WTC11 (cell line): ENCODE measurements at regions not wholly inside any gene's neighbourhood (a gene's known extent, or its start where the extent isn't known, plus 50 kb on each side); places are given as distances from the start of the nearest gene placed in this dataset.

Experiments used
- EMX1 ChIP-seq: fragments of 250-450 bp; sonication (Bioruptor Pico); IDR thresholded peaks from 2 replicates; pipeline ENCODE4 v1.8.0; 2021; ENCODE audit warnings: mild to moderate bottlenecking
- FOXP1 ChIP-seq: sonication (generic); formaldehyde crosslinking; IDR thresholded peaks from 2 replicates; pipeline ENCODE4 v1.8.0; 2022; ENCODE audit warnings: missing genetic modification reagents, mild to moderate bottlenecking, moderate library complexity, borderline replicate concordance
- JUN ChIP-seq: sonication (generic); formaldehyde crosslinking; IDR thresholded peaks from 2 replicates; pipeline ENCODE4 v1.8.0; 2023; ENCODE audit warnings: mild to moderate bottlenecking, missing genetic modification reagents
- NR2C2 ChIP-seq: sonication (generic); formaldehyde crosslinking; IDR thresholded peaks from 2 replicates; pipeline ENCODE4 v1.8.0; 2022; ENCODE audit warnings: mild to moderate bottlenecking, missing genetic modification reagents
- TEAD4 ChIP-seq: sonication (generic); formaldehyde crosslinking; IDR thresholded peaks from 2 replicates; pipeline ENCODE4 v1.8.0; 2022; ENCODE audit warnings: mild to moderate bottlenecking, missing genetic modification reagents
- ZNF263 ChIP-seq: sonication (generic); formaldehyde crosslinking; IDR thresholded peaks from 2 replicates; pipeline ENCODE4 v1.8.1; 2022; ENCODE audit warnings: low read depth, mild to moderate bottlenecking, moderate library complexity, missing genetic modification reagents
- ZNF396 ChIP-seq: fragments of 250-450 bp; sonication (Bioruptor Pico); IDR thresholded peaks from 2 replicates; pipeline ENCODE4 v1.8.0; 2021; ENCODE audit warnings: mild to moderate bottlenecking, moderate library complexity, borderline replicate concordance
- TF ChIP-seq, protein P1 (sequence below): fragments of 200-600 bp; IDR thresholded peaks from 2 replicates; pipeline ENCODE4 v1.8.0; 2022; ENCODE audit warnings: antibody characterized with exemption
- TF ChIP-seq, protein P2 (sequence below): sonication (generic); formaldehyde crosslinking; IDR thresholded peaks from 2 replicates; pipeline ENCODE4 v1.8.0; 2022; ENCODE audit warnings: mild to moderate bottlenecking, missing genetic modification reagents
- TF ChIP-seq, protein P3 (sequence below): sonication (generic); formaldehyde crosslinking; IDR thresholded peaks from 2 replicates; pipeline ENCODE4 v1.8.1; 2022; ENCODE audit warnings: low read depth, missing genetic modification reagents, borderline replicate concordance
- TF ChIP-seq, protein P4 (sequence below): sonication (generic); formaldehyde crosslinking; IDR thresholded peaks from 2 replicates; pipeline ENCODE4 v1.8.0; 2022; ENCODE audit warnings: mild to moderate bottlenecking, missing genetic modification reagents
- TF ChIP-seq, protein P5 (sequence below): sonication (generic); formaldehyde crosslinking; IDR thresholded peaks from 2 replicates; pipeline ENCODE4 v1.8.0; 2022; ENCODE audit warnings: mild to moderate bottlenecking, missing genetic modification reagents
- TF ChIP-seq, protein P6 (sequence below): fragments of 250-450 bp; sonication (Bioruptor Pico); IDR thresholded peaks from 2 replicates; pipeline ENCODE4 v1.8.0; 2021; ENCODE audit warnings: mild to moderate bottlenecking
- TF ChIP-seq, protein P7 (sequence below): fragments of 250-450 bp; sonication (Bioruptor Pico); conservative IDR thresholded peaks from 2 replicates; pipeline ENCODE4 v1.9.0; 2021; ENCODE audit warnings: mild to moderate bottlenecking

DNA sequence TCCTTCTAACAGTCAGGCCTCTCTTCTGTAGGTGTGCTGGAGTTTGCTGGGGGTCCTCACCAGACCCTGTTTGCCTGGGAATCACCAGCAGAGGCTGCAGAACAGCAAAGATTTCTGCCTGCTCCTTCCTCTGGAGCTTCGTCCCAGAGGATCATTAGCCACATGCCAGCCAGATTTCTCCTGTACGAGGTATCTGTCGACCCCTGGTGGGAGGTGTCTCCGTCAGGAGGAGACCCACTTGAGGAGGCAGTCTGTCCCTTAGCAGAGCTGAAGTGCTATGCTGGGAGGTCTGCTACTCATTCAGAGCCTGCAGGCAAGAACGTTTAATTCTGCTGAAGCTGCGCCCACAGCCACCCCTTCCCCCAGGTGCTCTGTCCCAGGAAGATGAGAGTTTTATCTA is 611.1 kb upstream of the COBL start:
- TF ChIP-seq, protein P1, sequence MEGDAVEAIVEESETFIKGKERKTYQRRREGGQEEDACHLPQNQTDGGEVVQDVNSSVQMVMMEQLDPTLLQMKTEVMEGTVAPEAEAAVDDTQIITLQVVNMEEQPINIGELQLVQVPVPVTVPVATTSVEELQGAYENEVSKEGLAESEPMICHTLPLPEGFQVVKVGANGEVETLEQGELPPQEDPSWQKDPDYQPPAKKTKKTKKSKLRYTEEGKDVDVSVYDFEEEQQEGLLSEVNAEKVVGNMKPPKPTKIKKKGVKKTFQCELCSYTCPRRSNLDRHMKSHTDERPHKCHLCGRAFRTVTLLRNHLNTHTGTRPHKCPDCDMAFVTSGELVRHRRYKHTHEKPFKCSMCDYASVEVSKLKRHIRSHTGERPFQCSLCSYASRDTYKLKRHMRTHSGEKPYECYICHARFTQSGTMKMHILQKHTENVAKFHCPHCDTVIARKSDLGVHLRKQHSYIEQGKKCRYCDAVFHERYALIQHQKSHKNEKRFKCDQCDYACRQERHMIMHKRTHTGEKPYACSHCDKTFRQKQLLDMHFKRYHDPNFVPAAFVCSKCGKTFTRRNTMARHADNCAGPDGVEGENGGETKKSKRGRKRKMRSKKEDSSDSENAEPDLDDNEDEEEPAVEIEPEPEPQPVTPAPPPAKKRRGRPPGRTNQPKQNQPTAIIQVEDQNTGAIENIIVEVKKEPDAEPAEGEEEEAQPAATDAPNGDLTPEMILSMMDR, result no peak
- TF ChIP-seq, protein P2, sequence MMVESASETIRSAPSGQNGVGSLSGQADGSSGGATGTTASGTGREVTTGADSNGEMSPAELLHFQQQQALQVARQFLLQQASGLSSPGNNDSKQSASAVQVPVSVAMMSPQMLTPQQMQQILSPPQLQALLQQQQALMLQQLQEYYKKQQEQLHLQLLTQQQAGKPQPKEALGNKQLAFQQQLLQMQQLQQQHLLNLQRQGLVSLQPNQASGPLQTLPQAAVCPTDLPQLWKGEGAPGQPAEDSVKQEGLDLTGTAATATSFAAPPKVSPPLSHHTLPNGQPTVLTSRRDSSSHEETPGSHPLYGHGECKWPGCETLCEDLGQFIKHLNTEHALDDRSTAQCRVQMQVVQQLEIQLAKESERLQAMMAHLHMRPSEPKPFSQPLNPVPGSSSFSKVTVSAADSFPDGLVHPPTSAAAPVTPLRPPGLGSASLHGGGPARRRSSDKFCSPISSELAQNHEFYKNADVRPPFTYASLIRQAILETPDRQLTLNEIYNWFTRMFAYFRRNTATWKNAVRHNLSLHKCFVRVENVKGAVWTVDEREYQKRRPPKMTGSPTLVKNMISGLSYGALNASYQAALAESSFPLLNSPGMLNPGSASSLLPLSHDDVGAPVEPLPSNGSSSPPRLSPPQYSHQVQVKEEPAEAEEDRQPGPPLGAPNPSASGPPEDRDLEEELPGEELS, result no peak
- TF ChIP-seq, protein P3, sequence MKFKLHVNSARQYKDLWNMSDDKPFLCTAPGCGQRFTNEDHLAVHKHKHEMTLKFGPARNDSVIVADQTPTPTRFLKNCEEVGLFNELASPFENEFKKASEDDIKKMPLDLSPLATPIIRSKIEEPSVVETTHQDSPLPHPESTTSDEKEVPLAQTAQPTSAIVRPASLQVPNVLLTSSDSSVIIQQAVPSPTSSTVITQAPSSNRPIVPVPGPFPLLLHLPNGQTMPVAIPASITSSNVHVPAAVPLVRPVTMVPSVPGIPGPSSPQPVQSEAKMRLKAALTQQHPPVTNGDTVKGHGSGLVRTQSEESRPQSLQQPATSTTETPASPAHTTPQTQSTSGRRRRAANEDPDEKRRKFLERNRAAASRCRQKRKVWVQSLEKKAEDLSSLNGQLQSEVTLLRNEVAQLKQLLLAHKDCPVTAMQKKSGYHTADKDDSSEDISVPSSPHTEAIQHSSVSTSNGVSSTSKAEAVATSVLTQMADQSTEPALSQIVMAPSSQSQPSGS (CRISPR knock-in tag), result no peak
- TF ChIP-seq JUN (CRISPR knock-in tag), result no peak
- TF ChIP-seq EMX1 (CRISPR knock-in tag), result no peak
- TF ChIP-seq, protein P4, sequence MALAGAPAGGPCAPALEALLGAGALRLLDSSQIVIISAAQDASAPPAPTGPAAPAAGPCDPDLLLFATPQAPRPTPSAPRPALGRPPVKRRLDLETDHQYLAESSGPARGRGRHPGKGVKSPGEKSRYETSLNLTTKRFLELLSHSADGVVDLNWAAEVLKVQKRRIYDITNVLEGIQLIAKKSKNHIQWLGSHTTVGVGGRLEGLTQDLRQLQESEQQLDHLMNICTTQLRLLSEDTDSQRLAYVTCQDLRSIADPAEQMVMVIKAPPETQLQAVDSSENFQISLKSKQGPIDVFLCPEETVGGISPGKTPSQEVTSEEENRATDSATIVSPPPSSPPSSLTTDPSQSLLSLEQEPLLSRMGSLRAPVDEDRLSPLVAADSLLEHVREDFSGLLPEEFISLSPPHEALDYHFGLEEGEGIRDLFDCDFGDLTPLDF (CRISPR knock-in tag), result no peak
- TF ChIP-seq, protein P5, sequence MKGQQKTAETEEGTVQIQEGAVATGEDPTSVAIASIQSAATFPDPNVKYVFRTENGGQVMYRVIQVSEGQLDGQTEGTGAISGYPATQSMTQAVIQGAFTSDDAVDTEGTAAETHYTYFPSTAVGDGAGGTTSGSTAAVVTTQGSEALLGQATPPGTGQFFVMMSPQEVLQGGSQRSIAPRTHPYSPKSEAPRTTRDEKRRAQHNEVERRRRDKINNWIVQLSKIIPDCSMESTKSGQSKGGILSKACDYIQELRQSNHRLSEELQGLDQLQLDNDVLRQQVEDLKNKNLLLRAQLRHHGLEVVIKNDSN (CRISPR knock-in tag), result no peak
- TF ChIP-seq, protein P6, sequence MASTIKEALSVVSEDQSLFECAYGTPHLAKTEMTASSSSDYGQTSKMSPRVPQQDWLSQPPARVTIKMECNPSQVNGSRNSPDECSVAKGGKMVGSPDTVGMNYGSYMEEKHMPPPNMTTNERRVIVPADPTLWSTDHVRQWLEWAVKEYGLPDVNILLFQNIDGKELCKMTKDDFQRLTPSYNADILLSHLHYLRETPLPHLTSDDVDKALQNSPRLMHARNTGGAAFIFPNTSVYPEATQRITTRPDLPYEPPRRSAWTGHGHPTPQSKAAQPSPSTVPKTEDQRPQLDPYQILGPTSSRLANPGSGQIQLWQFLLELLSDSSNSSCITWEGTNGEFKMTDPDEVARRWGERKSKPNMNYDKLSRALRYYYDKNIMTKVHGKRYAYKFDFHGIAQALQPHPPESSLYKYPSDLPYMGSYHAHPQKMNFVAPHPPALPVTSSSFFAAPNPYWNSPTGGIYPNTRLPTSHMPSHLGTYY (CRISPR knock-in tag), result no peak
- TF ChIP-seq FOXP1 (CRISPR knock-in tag), result no peak
- TF ChIP-seq ZNF263 (CRISPR knock-in tag), result no peak
- TF ChIP-seq NR2C2 (CRISPR knock-in tag), result no peak
- TF ChIP-seq, protein P7, sequence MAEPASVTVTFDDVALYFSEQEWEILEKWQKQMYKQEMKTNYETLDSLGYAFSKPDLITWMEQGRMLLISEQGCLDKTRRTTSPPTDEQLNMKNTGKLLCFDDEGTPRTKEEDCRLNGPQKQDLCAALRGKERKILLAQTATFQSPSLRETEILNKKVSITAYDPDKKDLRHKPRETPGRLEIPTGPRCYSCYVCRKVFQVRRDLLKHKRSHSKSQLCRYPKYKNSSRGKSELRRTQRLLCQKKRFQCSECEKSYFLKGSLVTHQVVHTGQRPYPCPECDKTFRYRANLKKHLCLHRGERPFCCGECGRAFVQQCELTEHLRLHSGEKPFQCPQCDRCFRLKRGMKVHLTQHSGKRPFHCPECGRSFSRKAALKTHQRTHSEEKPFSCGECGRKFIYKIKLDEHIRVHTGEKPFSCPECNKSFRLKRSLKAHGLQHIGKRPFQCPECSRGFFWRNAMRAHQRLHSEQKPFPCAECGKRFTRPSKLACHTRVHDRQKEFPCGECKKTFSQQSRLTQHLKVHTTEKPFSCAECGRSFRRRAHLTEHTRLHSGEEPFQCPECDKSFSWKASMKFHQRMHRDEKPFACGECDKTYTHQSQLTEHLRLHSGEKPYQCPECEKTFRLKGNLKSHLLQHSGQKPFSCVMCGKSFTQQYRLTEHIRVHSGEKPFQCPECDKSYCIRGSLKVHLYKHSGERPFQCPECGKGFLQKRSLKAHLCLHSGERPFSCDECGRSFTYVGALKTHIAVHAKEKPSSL, result no peak
- TF ChIP-seq ZNF396 (CRISPR knock-in tag), result no peak
- TF ChIP-seq TEAD4 (CRISPR knock-in tag), result no peak
